ENCODE measurements at regions not wholly inside any gene's neighbourhood (a gene's known extent, or its start where the extent isn't known, plus 50 kb on each side); places are given as distances from the start of the nearest gene placed in this dataset.

GRCh38 chr3:59251869-59252268 lies 202.0 kb upstream of the CFAP20DC start:
- TF ChIP-seq CTCF (IDR thresholded peaks at IDR 0.05) (no peak), EP300 (IDR thresholded peaks at IDR 0.05) (no peak)
